CD4-positive, alpha-beta T cell treated with Interleukin-15 for 4 hours (primary cell): ENCODE measurements at regions not wholly inside any gene's neighbourhood (a gene's known extent, or its start where the extent isn't known, plus 50 kb on each side); places are given as distances from the start of the nearest gene placed in this dataset.

Experiments
- DNase-seq: peaks from one replicate; pipeline ENCODE4 v3.0.0-alpha.2; 2020; ENCODE audit warnings: low spot score

- DNase-seq: no peak
Observed at GRCh38 chr10:4688601-4689000, 137.4 kb upstream of the AKR1E2 start.

- DNase-seq: no peak
Observed at GRCh38 chr10:4688168-4688567, 137.8 kb upstream of the AKR1E2 start.

GRCh38 chr10:4687397-4687796 is 138.6 kb upstream of the AKR1E2 start:
- DNase-seq: no peak

- DNase-seq: no peak
Observed at GRCh38 chr10:4686644-4686996, 139.4 kb upstream of the AKR1E2 start.

- DNase-seq: no peak
Observed at GRCh38 chr10:4685904-4686643, 139.9 kb upstream of the AKR1E2 start.

GRCh38 chr10:4685491-4685890 is 140.5 kb upstream of the AKR1E2 start:
- DNase-seq: no peak

GRCh38 chr10:4684434-4684833 is 141.6 kb upstream of the AKR1E2 start:
- DNase-seq: no peak

- no peak for DNase-seq
Observed at GRCh38 chr10:4683838-4684237, 142.2 kb upstream of the AKR1E2 start.

GRCh38 chr10:4683137-4683536 is 142.9 kb upstream of the AKR1E2 start:
- DNase-seq: no peak

GRCh38 chr10:4678951-4679671 is 146.9 kb upstream of the AKR1E2 start:
- no peak for DNase-seq

- no peak for DNase-seq
Observed at GRCh38 chr10:4678023-4678950, 147.7 kb upstream of the AKR1E2 start.

- no peak for DNase-seq
Observed at GRCh38 chr10:4677296-4678021, 148.5 kb upstream of the AKR1E2 start.

GRCh38 chr10:4676566-4676965 is 149.4 kb upstream of the AKR1E2 start:
- DNase-seq: no peak

GRCh38 chr10:4675808-4676207 is 150.2 kb upstream of the AKR1E2 start:
- DNase-seq: no peak

- DNase-seq: no peak
Observed at GRCh38 chr10:4673279-4674040, 152.5 kb upstream of the AKR1E2 start.

GRCh38 chr10:4672201-4672600 is 153.8 kb upstream of the AKR1E2 start:
- DNase-seq: no peak

- no peak for DNase-seq
Observed at GRCh38 chr10:4671451-4672145, 154.4 kb upstream of the AKR1E2 start.

GRCh38 chr10:4670737-4671136 is 155.3 kb upstream of the AKR1E2 start:
- DNase-seq: no peak

- DNase-seq: no peak
Observed at GRCh38 chr10:4669585-4669984, 156.4 kb upstream of the AKR1E2 start.

- DNase-seq: peak; percentile 6
Observed at GRCh38 chr10:4663162-4663992, 162.6 kb upstream of the AKR1E2 start.
